ENCODE measurements at regions not wholly inside any gene's neighbourhood (a gene's known extent, or its start where the extent isn't known, plus 50 kb on each side); places are given as distances from the start of the nearest gene placed in this dataset.

GRCh38 chr3:106687905-106688304 lies 689.3 kb upstream of the CCDC54 start:
- no peak for FAIRE-seq
- TF ChIP-seq TAF1 (IDR thresholded peaks at IDR 0.05; ENCODE audit: borderline replicate concordance, low read depth, low read length), result no peak
- TF ChIP-seq POLR2AphosphoS5 (IDR thresholded peaks at IDR 0.05; ENCODE audit: low read depth, low read length), result no peak
- TF ChIP-seq POLR2A (IDR thresholded peaks at IDR 0.05; ENCODE audit: low read depth, low read length), result no peak
- DNase-seq (ENCODE audit: insufficient read length), result no peak

GRCh38 chr3:106688464-106688863 lies 688.8 kb upstream of the CCDC54 start:
- no peak for TF ChIP-seq POLR2A (IDR thresholded peaks at IDR 0.05; ENCODE audit: low read depth, low read length)
- TF ChIP-seq TAF1 (IDR thresholded peaks at IDR 0.05; ENCODE audit: borderline replicate concordance, low read depth, low read length), result no peak
- TF ChIP-seq POLR2AphosphoS5 (IDR thresholded peaks at IDR 0.05; ENCODE audit: low read depth, low read length), result no peak
- FAIRE-seq (no peak), DNase-seq (ENCODE audit: insufficient read length) (no peak)

- no peak for TF ChIP-seq POLR2A (IDR thresholded peaks at IDR 0.05; ENCODE audit: low read depth, low read length)
- no peak for TF ChIP-seq POLR2AphosphoS5 (IDR thresholded peaks at IDR 0.05; ENCODE audit: low read depth, low read length)
- TF ChIP-seq TAF1 (IDR thresholded peaks at IDR 0.05; ENCODE audit: borderline replicate concordance, low read depth, low read length), result no peak
- FAIRE-seq (no peak), DNase-seq (ENCODE audit: insufficient read length) (no peak)
These were observed 685.8 kb upstream of the CCDC54 start for GRCh38 chr3:106691476-106691875.

- no peak for TF ChIP-seq POLR2A (IDR thresholded peaks at IDR 0.05; ENCODE audit: low read depth, low read length)
- no peak for TF ChIP-seq TAF1 (IDR thresholded peaks at IDR 0.05; ENCODE audit: borderline replicate concordance, low read depth, low read length)
- no peak for TF ChIP-seq POLR2AphosphoS5 (IDR thresholded peaks at IDR 0.05; ENCODE audit: low read depth, low read length)
- FAIRE-seq (no peak), DNase-seq (ENCODE audit: insufficient read length) (no peak)
These were observed 684.6 kb upstream of the CCDC54 start for GRCh38 chr3:106692624-106693023.

- DNase-seq (ENCODE audit: insufficient read length), result no peak
- FAIRE-seq, result no peak
- TF ChIP-seq TAF1 (IDR thresholded peaks at IDR 0.05; ENCODE audit: borderline replicate concordance, low read depth, low read length), result no peak
- no peak for TF ChIP-seq POLR2AphosphoS5 (IDR thresholded peaks at IDR 0.05; ENCODE audit: low read depth, low read length)
- no peak for TF ChIP-seq POLR2A (IDR thresholded peaks at IDR 0.05; ENCODE audit: low read depth, low read length)
These were observed 678.1 kb upstream of the CCDC54 start for GRCh38 chr3:106699122-106699521.

GRCh38 chr3:106700981-106701380 lies 676.3 kb upstream of the CCDC54 start:
- DNase-seq (ENCODE audit: insufficient read length), result no peak
- TF ChIP-seq TAF1 (IDR thresholded peaks at IDR 0.05; ENCODE audit: borderline replicate concordance, low read depth, low read length), result no peak
- TF ChIP-seq POLR2AphosphoS5 (IDR thresholded peaks at IDR 0.05; ENCODE audit: low read depth, low read length), result no peak
- TF ChIP-seq POLR2A (IDR thresholded peaks at IDR 0.05; ENCODE audit: low read depth, low read length), result no peak
- FAIRE-seq, result no peak

- no peak for TF ChIP-seq POLR2A (IDR thresholded peaks at IDR 0.05; ENCODE audit: low read depth, low read length)
- no peak for TF ChIP-seq POLR2AphosphoS5 (IDR thresholded peaks at IDR 0.05; ENCODE audit: low read depth, low read length)
- no peak for TF ChIP-seq TAF1 (IDR thresholded peaks at IDR 0.05; ENCODE audit: borderline replicate concordance, low read depth, low read length)
- FAIRE-seq (no peak), DNase-seq (ENCODE audit: insufficient read length) (no peak)
These were observed 673.7 kb upstream of the CCDC54 start for GRCh38 chr3:106703524-106703923.

- DNase-seq (ENCODE audit: insufficient read length) (no peak), FAIRE-seq (no peak)
- TF ChIP-seq POLR2AphosphoS5 (IDR thresholded peaks at IDR 0.05; ENCODE audit: low read depth, low read length) (no peak), TAF1 (IDR thresholded peaks at IDR 0.05; ENCODE audit: borderline replicate concordance, low read depth, low read length) (no peak), POLR2A (IDR thresholded peaks at IDR 0.05; ENCODE audit: low read depth, low read length) (no peak)
These were observed 669.9 kb upstream of the CCDC54 start for GRCh38 chr3:106707347-106707746.

GRCh38 chr3:106710596-106710995 lies 666.6 kb upstream of the CCDC54 start:
- TF ChIP-seq POLR2AphosphoS5 (IDR thresholded peaks at IDR 0.05; ENCODE audit: low read depth, low read length) (no peak), TAF1 (IDR thresholded peaks at IDR 0.05; ENCODE audit: borderline replicate concordance, low read depth, low read length) (no peak), POLR2A (IDR thresholded peaks at IDR 0.05; ENCODE audit: low read depth, low read length) (no peak)
- no peak for DNase-seq (ENCODE audit: insufficient read length)
- FAIRE-seq, result no peak

- DNase-seq (ENCODE audit: insufficient read length), result no peak
- TF ChIP-seq POLR2AphosphoS5 (IDR thresholded peaks at IDR 0.05; ENCODE audit: low read depth, low read length), result no peak
- no peak for TF ChIP-seq POLR2A (IDR thresholded peaks at IDR 0.05; ENCODE audit: low read depth, low read length)
- no peak for TF ChIP-seq TAF1 (IDR thresholded peaks at IDR 0.05; ENCODE audit: borderline replicate concordance, low read depth, low read length)
- FAIRE-seq, result no peak
These were observed 665.6 kb upstream of the CCDC54 start for GRCh38 chr3:106711650-106712049.

- no peak for FAIRE-seq
- DNase-seq (ENCODE audit: insufficient read length), result no peak
- TF ChIP-seq POLR2AphosphoS5 (IDR thresholded peaks at IDR 0.05; ENCODE audit: low read depth, low read length), result no peak
- no peak for TF ChIP-seq POLR2A (IDR thresholded peaks at IDR 0.05; ENCODE audit: low read depth, low read length)
- TF ChIP-seq TAF1 (IDR thresholded peaks at IDR 0.05; ENCODE audit: borderline replicate concordance, low read depth, low read length), result no peak
These were observed 662.8 kb upstream of the CCDC54 start for GRCh38 chr3:106714400-106714799.

GRCh38 chr3:106715286-106715685 lies 662.0 kb upstream of the CCDC54 start:
- FAIRE-seq, result no peak
- TF ChIP-seq TAF1 (IDR thresholded peaks at IDR 0.05; ENCODE audit: borderline replicate concordance, low read depth, low read length) (no peak), POLR2A (IDR thresholded peaks at IDR 0.05; ENCODE audit: low read depth, low read length) (no peak), POLR2AphosphoS5 (IDR thresholded peaks at IDR 0.05; ENCODE audit: low read depth, low read length) (no peak)
- no peak for DNase-seq (ENCODE audit: insufficient read length)

Data from GM12892 (cell line).